Thymus (tissue), 11 donors: ENCODE measurements at regions not wholly inside any gene's neighbourhood (a gene's known extent, or its start where the extent isn't known, plus 50 kb on each side); places are given as distances from the start of the nearest gene placed in this dataset.

Experiments used
- DNase-seq, 9 donors: peaks; one replicate each; pipeline ENCODE4 v3.0.0-alpha.2; 2013; ENCODE audit warnings: low spot score in 9 of 9, low read depth in 6 of 9, missing footprints in 1 of 9
- H3K27ac ChIP-seq, 2 donors: one replicate each; pipeline ENCODE4 v1.5.1; 2013; ENCODE audit warnings: control low read depth in 1 of 2, low read depth in 1 of 2, low read length in 1 of 2, mild to moderate bottlenecking in 1 of 2, moderate library complexity in 1 of 2
- H3K27me3 ChIP-seq, 2 donors: one replicate each; pipeline ENCODE4 v1.5.1; 2013; ENCODE audit warnings: low read length in 1 of 2; ENCODE audit not compliant: control insufficient read depth in 2 of 2, insufficient read depth in 1 of 2
- H3K36me3 ChIP-seq, 2 donors: one replicate each; pipeline ENCODE4 v1.5.1; 2013; ENCODE audit warnings: low read length in 1 of 2, mild to moderate bottlenecking in 1 of 2, moderate library complexity in 1 of 2; ENCODE audit not compliant: control insufficient read depth in 2 of 2, insufficient read depth in 2 of 2
- H3K4me1 ChIP-seq, 2 donors: one replicate each; pipeline ENCODE4 v1.5.1; 2013; ENCODE audit warnings: low read length in 2 of 2; ENCODE audit not compliant: control insufficient read depth in 2 of 2, insufficient read depth in 2 of 2
- H3K4me3 ChIP-seq, 2 donors: one replicate each; pipeline ENCODE4 v1.5.1; 2013; ENCODE audit warnings: low read length in 2 of 2, control low read depth in 1 of 2, mild to moderate bottlenecking in 1 of 2
- H3K9me3 ChIP-seq, 2 donors: one replicate each; pipeline ENCODE4 v1.5.1; 2013; ENCODE audit warnings: low read length in 1 of 2, mild to moderate bottlenecking in 1 of 2; ENCODE audit not compliant: control insufficient read depth in 2 of 2, insufficient read depth in 1 of 2
- WGBS: extraction: QIAGEN DNeasy Blood & Tissue Kit; methylation state at CpG from one replicate; pipeline ENCODE4 v1.1.7; 2013; 5-methylcytosine and 5-hydroxymethylcytosine counted together
- donor health status: healthy.

GRCh38 chr15:94745371-94745770 is 514.0 kb downstream of the MCTP2 start:
- no peaks in the 10 kb centered on the region for H3K4me1 ChIP-seq
- no peak overlapping the region for H3K27ac ChIP-seq
- no peak overlapping the region for H3K4me3 ChIP-seq
- no peaks in the 10 kb centered on the region for H3K36me3 ChIP-seq
- no peaks in the 10 kb centered on the region for H3K27me3 ChIP-seq
- DNase-seq: no peak
- H3K9me3 ChIP-seq: no peaks in the 10 kb centered on the region
- WGBS: 87% methylated on average over 7 of the region's 7 CpGs

DNA sequence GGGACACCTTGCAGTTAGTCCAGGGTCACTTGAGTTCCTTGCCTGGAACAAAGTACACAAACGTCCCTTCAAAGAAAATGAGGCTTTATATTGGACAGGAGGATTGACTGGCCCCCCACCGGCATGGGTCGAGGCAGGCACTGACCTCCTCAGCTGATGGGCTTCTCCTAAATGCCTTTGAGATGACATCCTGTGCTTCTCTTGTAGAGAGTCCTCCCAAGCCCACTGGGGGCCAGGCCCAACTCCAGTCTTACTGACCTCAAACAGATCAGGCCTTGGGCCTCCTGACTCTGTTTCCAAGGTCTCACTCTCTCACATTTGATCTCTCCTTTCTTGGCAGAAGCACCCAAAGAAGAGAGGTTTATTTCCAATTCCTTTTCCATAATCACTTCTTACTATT is 516.1 kb downstream of the MCTP2 start:
- Histone ChIP-seq H3K4me1 (no peaks in the 10 kb centered on the region), H3K9me3 (no peaks in the 10 kb centered on the region), H3K36me3 (no peaks in the 10 kb centered on the region), H3K27me3 (no peaks in the 10 kb centered on the region), H3K27ac (no peak overlapping the region), H3K4me3 (no peak overlapping the region)
- no peak for DNase-seq
- 89% methylated on average over 3 of the region's 3 CpGs for WGBS

- Histone ChIP-seq H3K36me3 (no peaks in the 10 kb centered on the region), H3K4me3 (no peak overlapping the region), H3K27me3 (no peaks in the 10 kb centered on the region), H3K9me3 (no peaks in the 10 kb centered on the region), H3K27ac (no peak overlapping the region), H3K4me1 (no peaks in the 10 kb centered on the region)
- WGBS: 83% methylated on average over 5 of the region's 5 CpGs
- DNase-seq: no peak
Observed at GRCh38 chr15:94749811-94750617, 518.7 kb downstream of the MCTP2 start.

GRCh38 chr15:94760348-94760747 is 529.0 kb downstream of the MCTP2 start:
- H3K9me3 ChIP-seq: no peaks in the 10 kb centered on the region
- 96% methylated on average over 2 of the region's 2 CpGs for WGBS
- H3K27ac ChIP-seq: no peak overlapping the region
- H3K36me3 ChIP-seq: no peaks in the 10 kb centered on the region
- no peaks in the 10 kb centered on the region for H3K4me1 ChIP-seq
- no peak overlapping the region for H3K4me3 ChIP-seq
- DNase-seq: no peak
- no peaks in the 10 kb centered on the region for H3K27me3 ChIP-seq

GRCh38 chr15:94761574-94761973 is 530.2 kb downstream of the MCTP2 start:
- H3K36me3 ChIP-seq: no peaks in the 10 kb centered on the region
- no peaks in the 10 kb centered on the region for H3K9me3 ChIP-seq
- WGBS: 97% methylated on average over 1 of the region's 1 CpG
- no peak overlapping the region for H3K4me3 ChIP-seq
- DNase-seq: no peak
- no peak overlapping the region for H3K27ac ChIP-seq
- no peaks in the 10 kb centered on the region for H3K4me1 ChIP-seq
- H3K27me3 ChIP-seq: no peaks in the 10 kb centered on the region

GRCh38 chr15:94769089-94769488 is 537.7 kb downstream of the MCTP2 start:
- no peak for DNase-seq
- H3K4me3 ChIP-seq: no peak overlapping the region
- no peaks in the 10 kb centered on the region for H3K27me3 ChIP-seq
- no peaks in the 10 kb centered on the region for H3K4me1 ChIP-seq
- 66% methylated on average over 2 of the region's 2 CpGs for WGBS
- H3K36me3 ChIP-seq: no peaks in the 10 kb centered on the region
- H3K9me3 ChIP-seq: no peaks in the 10 kb centered on the region
- H3K27ac ChIP-seq: no peak overlapping the region

DNA sequence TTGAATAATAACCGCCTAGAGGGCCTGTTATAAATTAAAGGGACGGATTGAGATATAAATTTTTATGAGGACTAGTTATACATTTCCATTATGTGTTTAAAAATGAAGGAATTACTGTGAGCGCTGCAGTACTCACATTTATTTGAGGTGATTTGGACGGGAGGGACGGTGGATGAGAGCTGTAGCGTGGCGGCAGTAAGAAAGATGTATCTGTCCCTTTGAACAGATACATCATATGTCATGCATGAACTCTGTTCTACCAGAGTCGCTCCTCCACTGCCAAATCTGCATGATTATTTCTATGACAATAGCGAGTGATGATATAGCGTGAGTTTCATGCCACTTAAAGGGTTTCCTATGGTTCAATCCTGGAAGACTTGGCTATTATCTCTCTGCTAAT is 538.8 kb downstream of the MCTP2 start:
- Histone ChIP-seq H3K4me1 (no peaks in the 10 kb centered on the region), H3K4me3 (no peak overlapping the region), H3K36me3 (no peaks in the 10 kb centered on the region), H3K27ac (no peak overlapping the region), H3K27me3 (no peaks in the 10 kb centered on the region), H3K9me3 (no peaks in the 10 kb centered on the region)
- DNase-seq: no peak
- 95% methylated on average over 10 of the region's 10 CpGs for WGBS

- no peaks in the 10 kb centered on the region for H3K9me3 ChIP-seq
- 88% methylated on average over 1 of the region's 1 CpG for whole genome bisulfite sequencing
- H3K4me3 ChIP-seq: no peak overlapping the region
- no peaks in the 10 kb centered on the region for H3K36me3 ChIP-seq
- H3K27ac ChIP-seq: no peak overlapping the region
- H3K4me1 ChIP-seq: no peaks in the 10 kb centered on the region
- H3K27me3 ChIP-seq: no peaks in the 10 kb centered on the region
- DNase-seq: no peak
Observed at GRCh38 chr15:94777037-94777436, 545.7 kb downstream of the MCTP2 start.

DNA sequence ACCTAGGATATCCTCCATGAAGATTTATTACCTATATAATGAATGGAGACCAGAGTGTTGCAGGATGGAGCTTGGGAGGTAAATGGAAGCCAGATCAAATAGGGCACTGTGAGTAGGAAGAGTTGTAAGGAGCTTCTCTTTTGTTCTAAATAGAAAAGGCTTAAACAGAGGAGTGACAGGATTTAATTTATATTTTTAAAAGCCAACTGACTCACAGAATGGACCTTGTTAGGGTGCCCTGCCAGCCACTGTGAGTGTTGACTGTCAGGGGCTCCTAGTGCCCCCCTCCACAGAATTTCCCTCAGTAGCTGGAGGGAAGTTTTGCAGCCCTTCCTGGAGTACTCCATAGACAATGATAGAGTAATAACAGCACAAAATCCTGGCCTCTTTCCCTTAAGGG is 547.5 kb downstream of the MCTP2 start:
- no peak overlapping the region for H3K4me3 ChIP-seq
- no peak for DNase-seq
- no peaks in the 10 kb centered on the region for H3K36me3 ChIP-seq
- H3K27ac ChIP-seq: no peak overlapping the region
- H3K27me3 ChIP-seq: no peaks in the 10 kb centered on the region
- H3K4me1 ChIP-seq: no peaks in the 10 kb centered on the region
- no peaks in the 10 kb centered on the region for H3K9me3 ChIP-seq
